Colonic mucosa (tissue), 4 donors: ENCODE measurements at regions not wholly inside any gene's neighbourhood (a gene's known extent, or its start where the extent isn't known, plus 50 kb on each side); places are given as distances from the start of the nearest gene placed in this dataset.

Experiments used
- DNase-seq: peaks from one replicate; pipeline ENCODE4 v3.0.0-alpha.2; 2020
- H3K27ac ChIP-seq: fragments of 200-600 bp; one replicate; pipeline ENCODE4 v1.8.0; 2021
- H3K27me3 ChIP-seq: fragments of 200-600 bp; one replicate; pipeline ENCODE4 v1.8.0; 2021
- H3K36me3 ChIP-seq: fragments of 200-600 bp; one replicate; pipeline ENCODE4 v1.8.0; 2021
- H3K4me1 ChIP-seq: fragments of 200-600 bp; one replicate; pipeline ENCODE4 v1.8.0; 2021; ENCODE audit warnings: mild to moderate bottlenecking
- H3K4me3 ChIP-seq: fragments of 200-600 bp; one replicate; pipeline ENCODE4 v1.8.0; 2021
- H3K9ac ChIP-seq, 2 donors: one replicate each; pipeline ENCODE4 v1.7.0; 2013; ENCODE audit warnings: control low read depth in 2 of 2, low read depth in 2 of 2, low read length in 2 of 2
- H3K9me3 ChIP-seq: fragments of 200-600 bp; one replicate; pipeline ENCODE4 v1.8.0; 2021
- intact Hi-C: fragments of 100-400 bp; cut with DNase I; formaldehyde crosslinking; loops from one replicate; pipeline ENCODE4 v1.14.1; 2022
- TF ChIP-seq, protein P1 (sequence below): fragments of 200-600 bp; IDR thresholded peaks from one replicate; pipeline ENCODE4 v1.8.0; 2022; ENCODE audit warnings: antibody characterized with exemption, mild to moderate bottlenecking
- donor health status: healthy.
- donor health status: DM: no; HTN: no; CAD: no.
- donor health status: DM: no; HTN: no; CAD: no.

DNA sequence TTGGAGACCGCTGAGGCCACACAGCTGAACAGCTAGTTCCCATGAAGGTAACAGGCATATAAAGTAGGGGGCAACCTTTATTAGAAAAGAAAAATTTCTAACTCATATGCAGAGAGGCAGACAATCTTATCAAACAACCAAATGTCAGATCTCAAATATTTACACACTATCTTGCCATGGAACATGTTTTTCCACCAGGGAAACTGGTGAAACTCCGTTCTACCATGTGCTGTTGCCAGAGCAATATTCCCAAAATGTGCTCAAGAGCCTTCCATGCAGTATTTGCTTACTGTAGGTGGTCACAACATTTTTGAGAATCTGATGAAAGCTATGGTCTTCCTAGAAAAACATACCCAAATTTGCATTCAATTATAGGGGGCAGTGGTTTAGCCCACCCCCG is 143.4 kb upstream of the MAGI3 start:
- Histone ChIP-seq H3K4me3 (no peak overlapping the region), H3K4me1 (peaks cover 6% of the 10 kb centered on the region), H3K27ac (peak overlapping the region; percentile 6), H3K9me3 (no peaks in the 10 kb centered on the region), H3K27me3 (no peaks in the 10 kb centered on the region), H3K36me3 (no peaks in the 10 kb centered on the region), H3K9ac (no peak overlapping the region)
- intact Hi-C loops = no loop called here
- DNase-seq = no peak
- TF ChIP-seq, protein P1, sequence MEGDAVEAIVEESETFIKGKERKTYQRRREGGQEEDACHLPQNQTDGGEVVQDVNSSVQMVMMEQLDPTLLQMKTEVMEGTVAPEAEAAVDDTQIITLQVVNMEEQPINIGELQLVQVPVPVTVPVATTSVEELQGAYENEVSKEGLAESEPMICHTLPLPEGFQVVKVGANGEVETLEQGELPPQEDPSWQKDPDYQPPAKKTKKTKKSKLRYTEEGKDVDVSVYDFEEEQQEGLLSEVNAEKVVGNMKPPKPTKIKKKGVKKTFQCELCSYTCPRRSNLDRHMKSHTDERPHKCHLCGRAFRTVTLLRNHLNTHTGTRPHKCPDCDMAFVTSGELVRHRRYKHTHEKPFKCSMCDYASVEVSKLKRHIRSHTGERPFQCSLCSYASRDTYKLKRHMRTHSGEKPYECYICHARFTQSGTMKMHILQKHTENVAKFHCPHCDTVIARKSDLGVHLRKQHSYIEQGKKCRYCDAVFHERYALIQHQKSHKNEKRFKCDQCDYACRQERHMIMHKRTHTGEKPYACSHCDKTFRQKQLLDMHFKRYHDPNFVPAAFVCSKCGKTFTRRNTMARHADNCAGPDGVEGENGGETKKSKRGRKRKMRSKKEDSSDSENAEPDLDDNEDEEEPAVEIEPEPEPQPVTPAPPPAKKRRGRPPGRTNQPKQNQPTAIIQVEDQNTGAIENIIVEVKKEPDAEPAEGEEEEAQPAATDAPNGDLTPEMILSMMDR = no peak

GRCh38 chr1:113247355-113247754 is 143.0 kb upstream of the MAGI3 start:
- peak overlapping the region in 1 of 2 donors; percentile 51 for H3K9ac ChIP-seq
- intact Hi-C loops = no loop called here
- peak overlapping the region; percentile 6 for H3K27ac ChIP-seq
- TF ChIP-seq, protein P1 = no peak
- peaks cover 7% of the 10 kb centered on the region for H3K4me1 ChIP-seq
- no peaks in the 10 kb centered on the region for H3K9me3 ChIP-seq
- no peak overlapping the region for H3K4me3 ChIP-seq
- H3K36me3 ChIP-seq = no peaks in the 10 kb centered on the region
- no peaks in the 10 kb centered on the region for H3K27me3 ChIP-seq
- DNase-seq = peak; percentile 62

DNA sequence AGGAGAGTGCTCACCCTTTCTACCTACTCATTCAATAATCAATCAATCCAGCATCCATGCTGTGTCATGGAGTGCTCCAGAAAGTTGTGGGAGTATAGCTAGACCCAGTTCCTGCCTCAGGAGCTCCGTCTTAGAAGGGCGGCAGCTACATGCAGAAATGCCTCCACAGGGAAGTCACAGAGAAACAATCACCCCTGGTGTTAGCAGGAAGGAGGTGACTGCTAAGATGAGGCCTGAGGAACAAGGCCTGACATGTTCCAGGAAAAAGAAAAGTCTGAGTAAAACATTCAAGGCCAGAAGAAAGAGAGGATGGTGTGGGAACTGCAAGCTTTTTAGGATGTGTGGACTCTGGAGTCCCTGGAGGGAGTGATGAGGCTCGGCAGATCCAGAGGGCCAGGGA is 142.5 kb upstream of the MAGI3 start:
- intact Hi-C loops = no loop called here
- peaks cover 11% of the 10 kb centered on the region for H3K4me1 ChIP-seq
- H3K9me3 ChIP-seq = no peaks in the 10 kb centered on the region
- H3K9ac ChIP-seq = peak overlapping the region in 1 of 2 donors; percentile 51
- H3K27me3 ChIP-seq = no peaks in the 10 kb centered on the region
- H3K27ac ChIP-seq = peak overlapping the region; percentile 6
- TF ChIP-seq, protein P1 = no peak
- DNase-seq = no peak
- H3K4me3 ChIP-seq = no peak overlapping the region
- no peaks in the 10 kb centered on the region for H3K36me3 ChIP-seq

- TF ChIP-seq, protein P1 = no peak
- Histone ChIP-seq H3K9ac (no peak overlapping the region), H3K4me3 (no peak overlapping the region), H3K27me3 (no peaks in the 10 kb centered on the region), H3K27ac (peak overlapping the region; percentile 4), H3K9me3 (no peaks in the 10 kb centered on the region), H3K36me3 (no peaks in the 10 kb centered on the region), H3K4me1 (peaks cover 11% of the 10 kb centered on the region)
- intact Hi-C loops = no loop called here
- peak; percentile 56 for DNase-seq
Observed at GRCh38 chr1:113248494-113248893, 141.8 kb upstream of the MAGI3 start.

DNA sequence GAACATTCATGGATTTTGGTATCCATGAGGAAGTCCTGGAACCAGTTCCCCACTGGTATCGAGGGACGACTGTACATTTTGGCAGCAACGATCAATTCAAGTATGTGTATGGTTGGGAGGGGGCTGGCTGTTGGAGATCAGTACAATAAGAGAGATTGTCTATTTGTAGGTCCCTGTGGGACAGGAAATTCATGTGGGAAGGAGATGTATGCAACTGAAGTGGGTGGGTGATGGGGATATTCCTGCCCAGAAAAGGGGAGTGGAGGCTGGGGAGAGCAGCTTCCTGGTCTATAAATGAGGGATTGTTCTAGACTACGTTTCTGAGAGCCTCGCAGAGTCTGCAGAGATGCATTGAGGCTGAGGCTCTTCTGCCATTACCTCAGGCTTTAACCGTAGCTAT is 140.2 kb upstream of the MAGI3 start:
- no peaks in the 10 kb centered on the region for H3K27me3 ChIP-seq
- TF ChIP-seq, protein P1 = no peak
- no peak overlapping the region for H3K4me3 ChIP-seq
- intact Hi-C loops = no loop called here
- no peak for DNase-seq
- H3K9me3 ChIP-seq = no peaks in the 10 kb centered on the region
- no peak overlapping the region for H3K9ac ChIP-seq
- H3K36me3 ChIP-seq = no peaks in the 10 kb centered on the region
- no peak overlapping the region for H3K27ac ChIP-seq
- peaks cover 14% of the 10 kb centered on the region for H3K4me1 ChIP-seq

- H3K9ac ChIP-seq = peak overlapping the region; percentile 16 to 59
- H3K27me3 ChIP-seq = no peaks in the 10 kb centered on the region
- H3K27ac ChIP-seq = no peak overlapping the region
- H3K4me3 ChIP-seq = no peak overlapping the region
- no peak for DNase-seq
- H3K36me3 ChIP-seq = no peaks in the 10 kb centered on the region
- TF ChIP-seq, protein P1 = no peak
- intact Hi-C loops = no loop called here
- peaks cover 9% of the 10 kb centered on the region for H3K4me1 ChIP-seq
- H3K9me3 ChIP-seq = no peaks in the 10 kb centered on the region
Observed at GRCh38 chr1:113252166-113252565, 138.1 kb upstream of the MAGI3 start.
